Type B pancreatic cell (in vitro differentiated cells): ENCODE measurements at regions not wholly inside any gene's neighbourhood (a gene's known extent, or its start where the extent isn't known, plus 50 kb on each side); places are given as distances from the start of the nearest gene placed in this dataset.
"Not testable (repeated sequence)": the region's sequence is repeated elsewhere in the genome, so short reads cannot be mapped to it uniquely, and the experiment has no call there.

Source experiments
- DNase-seq: peaks from one replicate; pipeline ENCODE4 v3.0.0; 2021; ENCODE audit warnings: mixed read lengths; ENCODE audit not compliant: unreplicated experiment; ENCODE audit errors: extremely low spot score
- H3K27ac Mint-ChIP-seq: 2 replicates; pipeline ENCODE4 v1.8.0; 2021; ENCODE audit warnings: mild to moderate bottlenecking, mixed read lengths
- H3K27me3 Mint-ChIP-seq: 2 replicates; pipeline ENCODE4 v1.8.0; 2021; ENCODE audit warnings: mixed read lengths
- H3K36me3 Mint-ChIP-seq: 2 replicates; pipeline ENCODE4 v1.8.0; 2021; ENCODE audit warnings: mixed read lengths
- H3K4me1 Mint-ChIP-seq: one replicate; pipeline ENCODE4 v1.8.0; 2021; ENCODE audit warnings: mixed read lengths; ENCODE audit not compliant: unreplicated experiment
- H3K4me3 Mint-ChIP-seq: 2 replicates; pipeline ENCODE4 v1.8.0; 2021; ENCODE audit warnings: mild to moderate bottlenecking, mixed read lengths
- H3K9me3 Mint-ChIP-seq: 2 replicates; pipeline ENCODE4 v1.8.0; 2021; ENCODE audit warnings: mixed read lengths
- CTCF ChIP-seq: fragments of 200-600 bp; sonication (generic); conservative IDR thresholded peaks from 2 replicates; pipeline ENCODE4 v1.5.0; 2021; ENCODE audit warnings: antibody characterized with exemption, mild to moderate bottlenecking

GRCh38 chr5:61230492-61230891, 68.2 kb upstream of the SMIM15 start:
- no peak for TF ChIP-seq CTCF
- Mint-ChIP-seq H3K9me3 (no peaks in the 10 kb centered on the region), H3K4me3 (no peak overlapping the region), H3K27ac (no peak overlapping the region), H3K4me1 (peaks cover 6% of the 10 kb centered on the region), H3K27me3 (peaks cover 2% of the 10 kb centered on the region), H3K36me3 (no peaks in the 10 kb centered on the region)
- no peak for DNase-seq

- TF ChIP-seq CTCF, result no peak
- Mint-ChIP-seq H3K27ac (no peak overlapping the region), H3K4me3 (no peak overlapping the region), H3K36me3 (no peaks in the 10 kb centered on the region), H3K9me3 (no peaks in the 10 kb centered on the region), H3K4me1 (peaks cover 6% of the 10 kb centered on the region), H3K27me3 (peaks cover 2% of the 10 kb centered on the region)
- DNase-seq, result no peak
Measured at GRCh38 chr5:61231813-61232212, 69.5 kb upstream of the SMIM15 start.

GRCh38 chr5:61232490-61233050, 70.3 kb upstream of the SMIM15 start:
- DNase-seq, result no peak
- Mint-ChIP-seq H3K4me1 (peaks cover 6% of the 10 kb centered on the region), H3K36me3 (no peaks in the 10 kb centered on the region), H3K27me3 (peaks cover 2% of the 10 kb centered on the region), H3K9me3 (no peaks in the 10 kb centered on the region), H3K4me3 (no peak overlapping the region), H3K27ac (no peak overlapping the region)
- no peak for TF ChIP-seq CTCF

GRCh38 chr5:61234019-61234418, 71.8 kb upstream of the SMIM15 start:
- DNase-seq, result no peak
- no peak for TF ChIP-seq CTCF

GRCh38 chr5:61236715-61237114, 74.4 kb upstream of the SMIM15 start:
- not testable (repeated sequence) for H3K27ac Mint-ChIP-seq, H3K27me3 Mint-ChIP-seq, DNase-seq, H3K9me3 Mint-ChIP-seq, H3K4me3 Mint-ChIP-seq, H3K36me3 Mint-ChIP-seq, H3K4me1 Mint-ChIP-seq

More at GRCh38 chr5:61234019-61234418, 71.8 kb upstream of the SMIM15 start:
- H3K4me1 Mint-ChIP-seq, result peaks cover 6% of the 10 kb centered on the region
- H3K36me3 Mint-ChIP-seq, result no peaks in the 10 kb centered on the region
- H3K9me3 Mint-ChIP-seq, result no peaks in the 10 kb centered on the region
- peaks cover 2% of the 10 kb centered on the region for H3K27me3 Mint-ChIP-seq
- H3K27ac Mint-ChIP-seq, result no peak overlapping the region
- H3K4me3 Mint-ChIP-seq, result no peak overlapping the region

GRCh38 chr5:61245486-61245885, 83.2 kb upstream of the SMIM15 start:
- peaks cover 9% of the 10 kb centered on the region for H3K4me1 Mint-ChIP-seq
- H3K27me3 Mint-ChIP-seq, result no peaks in the 10 kb centered on the region
- no peaks in the 10 kb centered on the region for H3K9me3 Mint-ChIP-seq
- no peak for TF ChIP-seq CTCF
- no peak overlapping the region for H3K4me3 Mint-ChIP-seq
- no peaks in the 10 kb centered on the region for H3K36me3 Mint-ChIP-seq
- DNase-seq, result no peak
- no peak overlapping the region for H3K27ac Mint-ChIP-seq
